ENCODE measurements at regions not wholly inside any gene's neighbourhood (a gene's known extent, or its start where the extent isn't known, plus 50 kb on each side); places are given as distances from the start of the nearest gene placed in this dataset.
"Not testable (repeated sequence)": the region's sequence is repeated elsewhere in the genome, so short reads cannot be mapped to it uniquely, and the experiment has no call there.

- no peak for DNase-seq
Observed at GRCh38 chr3:94611596-94611995, 548.7 kb downstream of the NSUN3 start.

- DNase-seq, result no peak
Observed at GRCh38 chr3:94612631-94613030, 549.8 kb downstream of the NSUN3 start.

DNA sequence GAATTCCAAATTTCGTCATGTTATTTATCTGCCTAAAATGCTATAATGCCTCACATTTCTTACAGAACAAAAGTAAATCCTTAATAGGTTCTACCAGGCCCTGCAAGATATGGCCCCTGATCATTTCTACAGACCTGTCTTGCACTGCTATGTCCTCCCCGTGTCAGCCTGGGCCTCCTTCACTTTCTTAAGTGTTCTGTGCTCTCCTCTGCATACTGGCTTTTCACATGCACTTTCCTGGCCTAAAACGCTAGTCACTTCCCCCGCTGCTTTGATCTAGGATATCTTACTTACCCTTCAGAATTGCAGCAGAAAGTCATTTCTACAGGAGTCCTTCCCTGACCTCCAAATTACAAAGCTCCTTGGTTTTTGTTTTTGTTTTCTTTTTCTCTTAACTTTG is 551.3 kb downstream of the NSUN3 start:
- DNase-seq, result no peak

DNA sequence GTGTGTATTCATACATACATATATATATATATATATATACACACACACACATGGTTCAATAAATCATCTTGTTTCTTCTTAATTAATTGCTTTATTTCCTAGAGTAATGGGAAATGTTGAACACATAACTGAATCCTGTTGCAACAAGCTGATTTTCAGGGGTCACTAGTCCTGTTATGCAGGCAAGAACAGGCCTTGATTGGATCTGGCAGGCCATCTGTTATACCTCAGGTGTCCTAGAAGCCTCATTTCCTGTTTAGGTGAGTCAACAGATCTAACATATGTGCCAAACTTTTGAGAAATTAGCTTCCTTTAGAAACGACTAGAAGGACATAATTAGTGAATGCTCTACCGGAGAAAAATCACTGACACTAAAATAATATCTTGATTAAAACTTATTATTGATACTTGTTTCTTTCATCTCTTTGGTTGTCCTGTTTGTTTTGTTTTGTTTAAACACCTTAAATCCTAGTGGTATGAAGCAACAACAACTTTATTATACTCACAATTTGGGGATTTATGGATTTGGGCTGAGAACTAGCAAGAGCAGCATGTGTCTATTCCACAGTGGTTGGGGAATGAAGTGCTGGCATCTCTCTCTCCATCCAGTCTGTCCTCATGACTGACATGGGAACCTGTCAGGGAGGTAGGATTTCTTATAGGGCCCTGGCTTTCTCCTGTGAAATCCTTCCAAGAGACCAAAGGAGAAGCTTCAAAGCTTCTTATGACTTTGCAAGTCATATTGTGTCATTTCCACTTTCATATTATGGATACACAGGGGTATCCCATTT is 552.6 kb downstream of the NSUN3 start:
- peak; percentile 4 for DNase-seq

DNA sequence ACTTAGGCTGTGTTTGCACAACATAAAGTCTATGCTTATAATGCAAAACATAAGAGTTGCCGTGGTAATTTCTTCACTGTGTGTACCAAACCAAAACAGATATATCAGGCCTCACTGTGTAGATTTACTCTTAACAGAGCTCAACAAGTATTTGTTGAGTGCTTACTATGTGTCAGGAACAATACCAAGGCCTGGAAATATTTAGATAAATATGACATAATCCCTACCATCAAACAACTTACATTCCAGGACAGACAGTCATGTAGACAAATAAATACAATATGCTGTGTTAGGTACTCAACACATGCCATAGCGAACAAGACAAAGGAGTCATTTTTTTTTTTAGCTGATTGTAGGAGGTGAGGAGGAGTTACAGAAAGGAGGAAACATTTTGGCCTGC is 554.0 kb downstream of the NSUN3 start:
- DNase-seq, result peak; percentile 20

DNA sequence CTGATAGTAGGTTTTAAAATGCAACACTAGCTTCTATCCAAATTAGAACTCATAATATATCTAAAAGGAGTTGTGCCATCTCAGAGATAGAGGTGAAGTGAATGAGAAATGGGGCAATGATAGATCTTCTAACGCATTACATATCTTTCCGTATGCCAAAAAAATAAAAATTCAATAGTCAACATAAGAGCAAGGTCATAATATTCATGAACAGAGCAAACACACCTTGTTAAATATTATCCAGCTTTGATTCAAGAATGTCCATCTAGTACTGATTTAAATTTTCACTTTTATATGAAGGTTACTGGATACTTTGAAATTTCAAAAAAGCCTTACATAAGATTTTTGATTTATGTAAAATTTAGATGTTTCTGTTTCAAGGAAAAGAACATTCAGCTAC is 554.5 kb downstream of the NSUN3 start:
- no peak for DNase-seq

- no peak for DNase-seq
Observed at GRCh38 chr3:94619643-94620042, 556.8 kb downstream of the NSUN3 start.

GRCh38 chr3:94626573-94626972 is 563.7 kb downstream of the NSUN3 start:
- no peak for DNase-seq

GRCh38 chr3:94627689-94628088 is 564.8 kb downstream of the NSUN3 start:
- DNase-seq, result no peak

DNA sequence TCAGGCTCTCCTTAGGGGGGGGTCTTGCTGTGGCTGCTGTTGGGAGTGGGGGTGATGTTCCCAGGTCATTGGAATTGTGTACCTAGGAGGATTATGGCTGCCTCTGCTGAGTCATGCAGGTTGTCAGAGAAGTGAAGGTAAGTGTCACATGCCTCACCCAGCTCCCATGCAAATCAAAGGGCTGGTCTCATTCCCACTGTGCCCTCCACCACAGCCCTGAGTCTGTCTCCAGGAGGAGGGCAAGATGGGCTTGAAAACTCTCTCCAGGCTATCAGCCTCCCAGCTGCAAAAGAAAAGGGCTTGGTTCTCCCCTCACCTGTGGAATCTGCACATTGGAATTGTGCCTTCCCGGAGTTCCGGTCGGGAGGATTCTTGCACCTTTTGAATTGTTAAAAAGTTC is 580.5 kb downstream of the NSUN3 start:
- no peak for DNase-seq

DNA sequence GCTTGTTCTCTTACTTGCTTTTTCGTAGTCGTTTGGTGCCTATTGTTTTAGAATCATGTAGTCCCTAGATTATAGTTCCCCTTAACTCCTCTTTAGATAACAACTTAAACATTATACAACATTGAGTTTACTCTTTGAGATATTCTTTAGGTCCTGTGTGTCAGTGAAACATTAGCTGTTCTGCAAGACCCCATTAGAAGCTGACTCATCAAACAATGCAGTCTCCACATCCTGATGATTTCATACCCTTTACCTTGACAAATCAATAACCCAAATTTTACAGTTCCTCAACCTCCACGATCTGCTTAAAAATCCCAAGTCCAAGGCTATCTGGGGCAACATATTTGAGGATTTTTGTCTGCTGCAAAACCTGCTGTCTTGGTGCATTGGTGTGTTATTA is 582.9 kb downstream of the NSUN3 start:
- no peak for DNase-seq

DNA sequence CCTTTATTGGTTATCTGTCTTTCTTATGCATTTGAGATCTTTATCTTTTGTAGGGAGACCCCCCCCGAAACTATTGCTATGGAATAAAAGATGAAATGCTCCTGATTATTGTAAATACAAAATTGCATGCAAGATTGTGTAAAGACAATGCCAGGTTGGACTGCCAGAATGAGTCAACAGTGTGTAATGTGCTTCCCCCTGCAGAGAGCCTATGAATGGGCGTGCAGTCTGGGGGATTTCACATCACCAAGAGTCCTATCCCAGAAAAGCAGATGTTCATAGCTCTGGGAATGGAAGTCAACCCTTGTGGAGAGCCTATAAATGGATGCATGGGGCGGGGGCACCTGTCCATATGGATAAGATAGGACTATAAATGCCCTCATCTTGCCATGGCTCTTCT is 584.3 kb downstream of the NSUN3 start:
- no peak for DNase-seq

- not testable (repeated sequence) for DNase-seq
Observed at GRCh38 chr3:94648270-94649180, 585.7 kb downstream of the NSUN3 start.

DNA sequence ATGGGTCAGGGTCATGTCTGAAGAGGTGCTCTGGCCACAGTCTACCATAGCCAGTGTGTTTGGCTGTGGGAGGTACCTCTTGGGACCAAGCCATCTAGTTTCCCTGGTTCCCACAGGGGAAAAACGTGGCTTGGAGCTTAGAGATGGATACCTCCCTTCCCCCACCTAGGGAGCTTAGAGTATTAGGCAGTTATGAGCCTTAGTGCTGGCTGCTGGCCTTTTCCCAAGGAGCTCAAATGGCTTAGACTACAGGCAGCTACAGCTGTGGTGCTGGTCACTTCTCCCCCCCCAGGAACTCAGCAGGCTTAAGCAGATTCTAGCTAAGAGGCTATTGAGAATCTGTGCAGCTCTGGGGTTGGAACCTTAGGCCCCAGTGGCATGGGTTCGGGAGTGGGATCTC is 591.2 kb downstream of the NSUN3 start:
- no peak for DNase-seq

- no peak for DNase-seq
Observed at GRCh38 chr3:94665922-94666321, 603.1 kb downstream of the NSUN3 start.

DNA sequence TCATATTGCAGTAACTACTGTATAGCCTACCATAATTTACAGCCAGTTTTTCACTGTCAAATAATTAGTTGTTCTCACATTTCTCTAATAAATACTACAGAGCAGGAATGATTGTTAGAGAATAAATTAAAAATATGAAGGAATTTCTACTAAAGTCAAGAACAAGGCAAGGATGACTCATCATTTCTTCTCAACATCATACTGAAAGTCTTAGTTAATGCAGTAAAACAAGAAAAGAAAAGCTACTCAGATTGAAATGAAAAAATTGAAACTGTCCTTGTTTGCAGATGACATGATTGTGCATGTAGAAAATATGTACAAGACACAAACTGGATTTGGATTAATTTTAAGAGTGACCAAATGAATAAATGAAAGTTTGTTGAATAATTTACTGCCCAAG is 608.2 kb downstream of the NSUN3 start:
- no peak for DNase-seq

DNA sequence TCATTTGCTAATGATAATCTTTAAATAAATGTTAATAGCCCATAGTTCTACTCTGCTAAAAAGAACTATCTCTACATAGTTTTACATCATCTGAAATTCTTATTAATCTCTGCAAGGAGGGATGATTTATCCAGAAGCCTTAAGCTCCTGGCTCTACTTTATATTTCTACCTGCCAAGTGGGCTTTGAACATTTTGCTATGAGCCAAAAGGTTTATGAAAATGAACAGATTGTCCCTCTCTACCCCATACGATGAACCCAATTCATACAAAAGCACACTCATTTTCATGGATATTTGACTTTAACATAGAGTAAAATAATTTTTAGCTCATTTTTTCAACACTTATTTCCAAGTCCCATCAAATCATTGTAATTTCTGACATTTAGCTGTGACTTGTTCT is 611.0 kb downstream of the NSUN3 start:
- DNase-seq, result no peak

GRCh38 chr3:94686208-94686607 is 623.3 kb downstream of the NSUN3 start:
- no peak for DNase-seq

- no peak for DNase-seq
Observed at GRCh38 chr3:94693997-94694640, 631.3 kb downstream of the NSUN3 start.

DNA sequence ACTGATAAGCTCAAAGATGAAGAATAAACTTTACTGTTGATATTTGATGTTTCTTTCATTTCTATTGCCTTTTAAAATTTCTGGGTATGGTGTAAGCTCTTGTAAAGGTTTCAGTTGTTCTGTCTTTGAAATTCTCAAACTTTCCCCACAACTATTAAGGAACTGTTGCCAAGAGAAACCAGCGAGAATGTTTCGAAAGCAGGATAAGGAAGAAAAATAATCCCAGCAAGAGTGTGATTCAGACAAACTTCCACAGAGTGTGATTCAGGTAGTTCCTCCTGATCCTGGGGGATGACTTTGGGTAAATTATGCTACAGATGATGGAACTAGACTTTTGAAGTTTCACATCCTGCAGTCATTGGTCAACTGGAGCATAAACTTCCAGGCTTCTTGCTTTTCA is 632.0 kb downstream of the NSUN3 start:
- DNase-seq, result no peak

- DNase-seq, result no peak
Observed at GRCh38 chr3:94704467-94704866, 641.6 kb downstream of the NSUN3 start.

- DNase-seq, result no peak
Observed at GRCh38 chr3:94709249-94709902, 646.5 kb downstream of the NSUN3 start.

DNA sequence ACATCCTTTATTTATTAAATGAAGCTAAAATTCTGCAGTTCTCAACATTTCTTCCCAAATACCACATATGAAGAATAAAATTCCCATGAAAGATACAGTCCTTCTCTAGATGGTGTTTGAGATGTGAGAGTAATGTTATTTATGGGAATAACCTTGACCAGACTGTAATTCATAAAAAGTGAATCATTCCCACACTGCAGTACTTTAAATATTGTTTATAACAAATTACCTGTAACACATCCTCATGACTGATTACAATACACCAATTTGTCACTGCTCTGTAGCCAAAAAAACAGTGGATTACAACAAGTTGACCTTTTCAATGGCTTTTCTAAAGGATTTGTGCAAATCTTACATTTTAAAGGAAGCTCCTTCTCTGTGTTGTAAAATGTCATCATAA is 651.3 kb downstream of the NSUN3 start:
- DNase-seq, result no peak
